ENCODE measurements at regions not wholly inside any gene's neighbourhood (a gene's known extent, or its start where the extent isn't known, plus 50 kb on each side); places are given as distances from the start of the nearest gene placed in this dataset.

DNA sequence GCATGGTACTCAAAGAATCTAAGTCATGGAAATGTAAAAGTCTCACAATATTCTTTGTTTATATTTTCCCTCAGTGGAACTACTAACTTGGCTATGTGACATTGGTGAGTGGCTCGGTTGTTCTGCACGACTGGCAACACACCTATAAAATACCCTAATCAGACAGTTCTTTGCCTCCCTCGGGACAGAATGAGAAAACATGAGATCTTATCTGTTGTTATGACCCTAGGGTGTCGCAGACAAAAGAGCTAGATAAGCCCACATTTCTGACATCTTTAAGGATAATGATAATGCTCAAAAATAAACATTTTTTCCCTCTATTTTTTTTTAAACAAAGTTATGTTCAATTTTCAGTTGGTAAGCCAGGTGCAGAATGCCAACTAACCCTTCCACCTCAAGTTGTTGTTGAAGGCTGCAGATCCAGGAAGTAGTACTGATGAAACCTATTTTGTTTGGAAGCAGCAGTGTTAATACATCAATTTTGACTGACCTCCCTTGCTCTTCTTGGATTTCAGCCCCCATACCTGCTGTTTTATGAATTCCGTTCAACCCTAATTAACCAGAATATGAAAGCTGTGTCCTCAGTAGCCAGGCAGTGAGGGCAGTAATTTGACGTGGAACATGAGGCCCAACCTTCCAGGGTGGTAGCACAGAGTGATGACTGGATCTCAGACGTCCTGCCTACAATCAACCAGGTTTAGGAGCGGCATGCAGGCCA, 108.7 kb upstream of the DUSP10 start:
- Histone ChIP-seq H3F3A (ENCODE audit: insufficient read depth, low read length) (no peaks in the 10 kb centered on the region), H3K36me3 (replicated peaks; ENCODE audit: insufficient read depth, low read length) (no peaks in the 10 kb centered on the region), H3K9me2 (replicated peaks; ENCODE audit: insufficient read depth, low read length) (no peaks in the 10 kb centered on the region), H3K9me3 (replicated peaks; ENCODE audit: insufficient read depth, low read length) (no peaks in the 10 kb centered on the region), H2AFZ (ENCODE audit: low read length) (no peak overlapping the region), H3K79me2 (ENCODE audit: low read length) (no peaks in the 10 kb centered on the region), H3K4me2 (ENCODE audit: low read depth, low read length) (no peak overlapping the region), H3K4me3 (ENCODE audit: low read length) (no peak overlapping the region), H3K4me1 (ENCODE audit: low read length) (peaks cover 13% of the 10 kb centered on the region), H4K20me1 (ENCODE audit: insufficient read depth, low read length) (no peaks in the 10 kb centered on the region), H3K9ac (ENCODE audit: low read length) (no peak overlapping the region), H3K27ac (ENCODE audit: low read length) (no peak overlapping the region), H3K27me3 (replicated peaks; ENCODE audit: insufficient read depth, low read length) (no peaks in the 10 kb centered on the region)
- TF ChIP-seq, protein P1, sequence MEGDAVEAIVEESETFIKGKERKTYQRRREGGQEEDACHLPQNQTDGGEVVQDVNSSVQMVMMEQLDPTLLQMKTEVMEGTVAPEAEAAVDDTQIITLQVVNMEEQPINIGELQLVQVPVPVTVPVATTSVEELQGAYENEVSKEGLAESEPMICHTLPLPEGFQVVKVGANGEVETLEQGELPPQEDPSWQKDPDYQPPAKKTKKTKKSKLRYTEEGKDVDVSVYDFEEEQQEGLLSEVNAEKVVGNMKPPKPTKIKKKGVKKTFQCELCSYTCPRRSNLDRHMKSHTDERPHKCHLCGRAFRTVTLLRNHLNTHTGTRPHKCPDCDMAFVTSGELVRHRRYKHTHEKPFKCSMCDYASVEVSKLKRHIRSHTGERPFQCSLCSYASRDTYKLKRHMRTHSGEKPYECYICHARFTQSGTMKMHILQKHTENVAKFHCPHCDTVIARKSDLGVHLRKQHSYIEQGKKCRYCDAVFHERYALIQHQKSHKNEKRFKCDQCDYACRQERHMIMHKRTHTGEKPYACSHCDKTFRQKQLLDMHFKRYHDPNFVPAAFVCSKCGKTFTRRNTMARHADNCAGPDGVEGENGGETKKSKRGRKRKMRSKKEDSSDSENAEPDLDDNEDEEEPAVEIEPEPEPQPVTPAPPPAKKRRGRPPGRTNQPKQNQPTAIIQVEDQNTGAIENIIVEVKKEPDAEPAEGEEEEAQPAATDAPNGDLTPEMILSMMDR (IDR thresholded peaks at IDR 0.05; ENCODE audit: low read length) = no peak
- TF ChIP-seq EZH2phosphoT487 (IDR thresholded peaks at IDR 0.05; ENCODE audit: low read length) (no peak), EZH2 (optimal IDR thresholded peaks at IDR 0.05; ENCODE audit: low read depth, low read length) (no peak)
- no peak for DNase-seq

DNA sequence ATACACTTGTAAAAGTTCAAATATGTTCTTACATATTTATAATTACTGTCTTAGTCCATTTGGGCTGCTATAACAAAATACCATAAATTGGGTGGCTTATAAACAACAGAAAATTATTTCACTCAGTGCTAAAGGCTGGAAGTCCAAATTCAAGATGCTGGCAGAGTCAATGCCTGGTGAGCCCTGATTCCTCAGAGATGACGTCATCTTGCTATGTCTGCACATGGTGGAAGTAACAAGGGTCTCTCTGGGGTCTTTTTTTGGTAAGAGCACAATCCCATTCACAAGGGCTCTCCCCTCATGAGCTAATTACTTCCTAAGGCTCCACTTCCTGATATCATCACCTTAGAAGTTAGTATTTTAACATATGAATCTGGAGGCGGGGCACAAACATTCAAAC, 108.0 kb upstream of the DUSP10 start:
- TF ChIP-seq, protein P1 (IDR thresholded peaks at IDR 0.05; ENCODE audit: low read length) = no peak
- no peak for TF ChIP-seq EZH2phosphoT487 (IDR thresholded peaks at IDR 0.05; ENCODE audit: low read length)
- no peak for TF ChIP-seq EZH2 (optimal IDR thresholded peaks at IDR 0.05; ENCODE audit: low read depth, low read length)
- H3K9ac ChIP-seq (ENCODE audit: low read length) = no peak overlapping the region

DNA sequence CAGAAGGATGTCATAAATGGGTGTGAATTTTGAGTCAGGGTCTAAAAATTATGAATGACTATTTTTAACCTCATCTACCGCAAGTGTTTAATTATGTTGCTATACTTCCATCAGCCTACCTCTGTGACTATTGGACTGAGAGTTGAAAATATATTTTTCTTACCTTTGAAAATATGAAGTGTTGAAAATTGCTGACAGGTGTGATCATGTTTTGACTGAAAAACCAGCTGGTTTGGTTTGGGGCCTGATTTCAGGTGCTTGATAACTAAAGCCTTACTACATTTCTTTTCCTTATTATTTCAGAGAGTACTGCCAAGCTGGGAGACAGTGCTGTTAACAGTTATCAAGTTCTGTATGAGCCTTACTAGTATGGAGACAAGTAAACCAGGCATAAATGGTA, 107.2 kb upstream of the DUSP10 start:
- Histone ChIP-seq H3K4me3 (ENCODE audit: low read length) (no peak overlapping the region), H3K9ac (ENCODE audit: low read length) (no peak overlapping the region), H3K27me3 (replicated peaks; ENCODE audit: insufficient read depth, low read length) (no peaks in the 10 kb centered on the region), H3K4me2 (ENCODE audit: low read depth, low read length) (no peak overlapping the region), H4K20me1 (ENCODE audit: insufficient read depth, low read length) (no peaks in the 10 kb centered on the region), H2AFZ (ENCODE audit: low read length) (no peak overlapping the region), H3K9me2 (replicated peaks; ENCODE audit: insufficient read depth, low read length) (no peaks in the 10 kb centered on the region), H3K79me2 (ENCODE audit: low read length) (no peaks in the 10 kb centered on the region), H3F3A (ENCODE audit: insufficient read depth, low read length) (no peaks in the 10 kb centered on the region), H3K4me1 (ENCODE audit: low read length) (peaks cover 13% of the 10 kb centered on the region), H3K36me3 (replicated peaks; ENCODE audit: insufficient read depth, low read length) (no peaks in the 10 kb centered on the region), H3K9me3 (replicated peaks; ENCODE audit: insufficient read depth, low read length) (no peaks in the 10 kb centered on the region), H3K27ac (ENCODE audit: low read length) (no peak overlapping the region)
- DNase-seq = no peak
- TF ChIP-seq EZH2phosphoT487 (IDR thresholded peaks at IDR 0.05; ENCODE audit: low read length) (no peak), EZH2 (optimal IDR thresholded peaks at IDR 0.05; ENCODE audit: low read depth, low read length) (no peak)
- TF ChIP-seq, protein P1 (IDR thresholded peaks at IDR 0.05; ENCODE audit: low read length) = no peak

More for the DNA sequence above, 108.0 kb upstream of the DUSP10 start:
- H3K4me2 ChIP-seq (ENCODE audit: low read depth, low read length) = no peak overlapping the region
- H3K9me2 ChIP-seq (replicated peaks; ENCODE audit: insufficient read depth, low read length) = no peaks in the 10 kb centered on the region
- no peaks in the 10 kb centered on the region for H3K9me3 ChIP-seq (replicated peaks; ENCODE audit: insufficient read depth, low read length)
- no peaks in the 10 kb centered on the region for H4K20me1 ChIP-seq (ENCODE audit: insufficient read depth, low read length)
- H3F3A ChIP-seq (ENCODE audit: insufficient read depth, low read length) = no peaks in the 10 kb centered on the region
- no peaks in the 10 kb centered on the region for H3K27me3 ChIP-seq (replicated peaks; ENCODE audit: insufficient read depth, low read length)
- no peak overlapping the region for H3K4me3 ChIP-seq (ENCODE audit: low read length)
- H2AFZ ChIP-seq (ENCODE audit: low read length) = no peak overlapping the region
- DNase-seq = no peak
- no peak overlapping the region for H3K27ac ChIP-seq (ENCODE audit: low read length)
- H3K79me2 ChIP-seq (ENCODE audit: low read length) = no peaks in the 10 kb centered on the region
- no peaks in the 10 kb centered on the region for H3K36me3 ChIP-seq (replicated peaks; ENCODE audit: insufficient read depth, low read length)
- H3K4me1 ChIP-seq (ENCODE audit: low read length) = peaks cover 13% of the 10 kb centered on the region
